H9 (cell line): ENCODE measurements at regions not wholly inside any gene's neighbourhood (a gene's known extent, or its start where the extent isn't known, plus 50 kb on each side); places are given as distances from the start of the nearest gene placed in this dataset.

Experiments used
- DNase-seq: peaks from one replicate; pipeline ENCODE4 v3.0.0-alpha.2; 2017
- H2AFZ ChIP-seq: one replicate; pipeline ENCODE4 v1.6.1; 2013; ENCODE audit warnings: mild to moderate bottlenecking, low read length, control low read depth, moderate library complexity
- H2AK5ac ChIP-seq: 2 replicates; pipeline ENCODE4 v1.6.1; 2013; ENCODE audit warnings: low read length, control low read depth, mixed read lengths; ENCODE audit not compliant: insufficient read length
- H2BK120ac ChIP-seq: one replicate; pipeline ENCODE4 v1.6.1; 2013; ENCODE audit warnings: low read depth, mild to moderate bottlenecking, low read length, control low read depth, inconsistent platforms; ENCODE audit not compliant: poor library complexity, severe bottlenecking
- H2BK12ac ChIP-seq: 2 replicates; pipeline ENCODE4 v1.6.1; 2013; ENCODE audit warnings: low read length, control low read depth, mixed read lengths, low read depth; ENCODE audit not compliant: insufficient read length
- H2BK15ac ChIP-seq: 2 replicates; pipeline ENCODE4 v1.6.1; 2013; ENCODE audit warnings: low read depth, low read length, control low read depth
- H2BK20ac ChIP-seq: one replicate; pipeline ENCODE4 v1.6.1; 2013; ENCODE audit warnings: low read depth, mild to moderate bottlenecking, low read length, control low read depth, inconsistent platforms; ENCODE audit not compliant: poor library complexity, severe bottlenecking
- H2BK5ac ChIP-seq: 2 replicates; pipeline ENCODE4 v1.6.1; 2013; ENCODE audit warnings: low read length, control low read depth, mixed read lengths; ENCODE audit not compliant: insufficient read length
- H3K14ac ChIP-seq: 2 replicates; pipeline ENCODE4 v1.6.1; 2013; ENCODE audit warnings: low read length, control low read depth; ENCODE audit not compliant: insufficient read depth
- H3K18ac ChIP-seq: 2 replicates; pipeline ENCODE4 v1.6.1; 2013; ENCODE audit warnings: low read depth, mild to moderate bottlenecking, mixed read lengths, low read length, control low read depth; ENCODE audit not compliant: insufficient read length
- H3K23ac ChIP-seq: 2 replicates; pipeline ENCODE4 v1.6.1; 2013; ENCODE audit warnings: low read length, control low read depth, mixed read lengths, low read depth; ENCODE audit not compliant: insufficient read length
- H3K23me2 ChIP-seq: 2 replicates; pipeline ENCODE4 v1.6.1; 2013; ENCODE audit warnings: low read depth, mild to moderate bottlenecking, mixed read lengths, low read length, control low read depth; ENCODE audit not compliant: insufficient read length, poor library complexity, severe bottlenecking
- H3K27ac ChIP-seq: 2 replicates; pipeline ENCODE4 v1.5.1; 2013; ENCODE audit warnings: low read length, control low read depth, mixed read lengths, low read depth; ENCODE audit not compliant: insufficient read length
- H3K27me3 ChIP-seq: 2 replicates; pipeline ENCODE4 v1.6.1; 2013; ENCODE audit warnings: low read length, control low read depth, inconsistent platforms; ENCODE audit not compliant: insufficient read depth
- H3K4ac ChIP-seq: 2 replicates; pipeline ENCODE4 v1.6.1; 2013; ENCODE audit warnings: low read depth, mild to moderate bottlenecking, control low read depth, inconsistent platforms, low read length, moderate library complexity
- H3K4me1 ChIP-seq: 2 replicates; pipeline ENCODE4 v1.6.1; 2013; ENCODE audit warnings: low read length, control low read depth, inconsistent platforms; ENCODE audit not compliant: insufficient read depth
- H3K4me2 ChIP-seq: 2 replicates; pipeline ENCODE4 v1.6.1; 2013; ENCODE audit warnings: low read length, control low read depth, mixed read lengths; ENCODE audit not compliant: insufficient read length, insufficient read depth
- H3K56ac ChIP-seq: 2 replicates; pipeline ENCODE4 v1.6.1; 2013; ENCODE audit warnings: low read depth, mild to moderate bottlenecking, mixed read lengths, low read length, control low read depth; ENCODE audit not compliant: insufficient read length
- H3K79me1 ChIP-seq: 2 replicates; pipeline ENCODE4 v1.6.1; 2013; ENCODE audit warnings: low read depth, mild to moderate bottlenecking, moderate library complexity, low read length, control low read depth, inconsistent platforms; ENCODE audit not compliant: insufficient read depth, poor library complexity, severe bottlenecking
- H3K79me2 ChIP-seq: 2 replicates; pipeline ENCODE4 v1.6.1; 2013; ENCODE audit warnings: low read length, control low read depth, inconsistent platforms; ENCODE audit not compliant: insufficient read depth
- H3K9ac ChIP-seq: 2 replicates; pipeline ENCODE4 v1.6.1; 2013; ENCODE audit warnings: low read length, control low read depth, mixed read lengths; ENCODE audit not compliant: insufficient read length; ENCODE audit errors: extremely low read depth
- H3K9me3 ChIP-seq: one replicate; pipeline ENCODE4 v1.6.1; 2013; ENCODE audit warnings: low read depth, low read length, inconsistent platforms; ENCODE audit not compliant: control insufficient read depth
- H3T11ph ChIP-seq: one replicate; pipeline ENCODE4 v1.6.1; 2013; ENCODE audit warnings: mild to moderate bottlenecking, low read length, control low read depth, inconsistent platforms
- H4K20me1 ChIP-seq: one replicate; pipeline ENCODE4 v1.6.1; 2013; ENCODE audit not compliant: control insufficient read depth, insufficient read length, insufficient read depth
- H4K5ac ChIP-seq: 2 replicates; pipeline ENCODE4 v1.6.1; 2013; ENCODE audit warnings: low read depth, mild to moderate bottlenecking, mixed read lengths, low read length, control low read depth; ENCODE audit not compliant: insufficient read length
- H4K8ac ChIP-seq: replicated peaks from 2 replicates; pipeline ENCODE4 v1.6.1; 2013; ENCODE audit warnings: low read length, control low read depth, mixed read lengths, low read depth; ENCODE audit not compliant: insufficient read length
- H4K91ac ChIP-seq: 2 replicates; pipeline ENCODE4 v1.6.1; 2013; ENCODE audit warnings: low read depth, mild to moderate bottlenecking, moderate library complexity, mixed read lengths, low read length, control low read depth; ENCODE audit not compliant: insufficient read length
- H3K27ac Mint-ChIP-seq, 3 experiments: 2 replicates in 2 of 3; 3 replicates in 1 of 3; pipeline ENCODE4 v1.8.0; 2020 to 2021; ENCODE audit warnings: mixed read lengths in 3 of 3, mild to moderate bottlenecking in 1 of 3, moderate library complexity in 1 of 3
- H3K27me3 Mint-ChIP-seq: 2 replicates; pipeline ENCODE4 v1.8.0; 2021; ENCODE audit warnings: low read depth, mild to moderate bottlenecking, moderate library complexity, mixed read lengths
- H3K36me3 Mint-ChIP-seq, 3 experiments: 2 replicates in 2 of 3; 3 replicates in 1 of 3; pipeline ENCODE4 v1.8.0; 2020 to 2021; ENCODE audit warnings: low read depth in 3 of 3, mixed read lengths in 3 of 3; ENCODE audit not compliant: insufficient read depth in 1 of 3
- H3K4me1 Mint-ChIP-seq, 2 experiments: 2 replicates each; pipeline ENCODE4 v1.8.0; 2020; ENCODE audit warnings: mixed read lengths in 2 of 2
- H3K4me3 Mint-ChIP-seq, 2 experiments: 2 replicates in 1 of 2; 3 replicates in 1 of 2; pipeline ENCODE4 v1.8.0; 2020 to 2021; ENCODE audit warnings: mild to moderate bottlenecking in 2 of 2, mixed read lengths in 2 of 2, moderate library complexity in 1 of 2
- H3K9me3 Mint-ChIP-seq, 2 experiments: 2 replicates in 1 of 2; 3 replicates in 1 of 2; pipeline ENCODE4 v1.8.0; 2020; ENCODE audit warnings: mild to moderate bottlenecking in 2 of 2, mixed read lengths in 2 of 2, moderate library complexity in 1 of 2
- CTCF ChIP-seq: fragments of 200-600 bp; sonication (generic); conservative IDR thresholded peaks from 3 replicates; pipeline ENCODE4 v1.8.0; 2021; ENCODE audit warnings: antibody characterized with exemption, mild to moderate bottlenecking

GRCh38 chr18:1530650-1531049 lies 626.0 kb downstream of the ADCYAP1 start:
- Histone ChIP-seq H4K8ac (no peak overlapping the region), H3K4me2 (no peak overlapping the region), H3K4me1 (no peaks in the 10 kb centered on the region), H2AFZ (no peak overlapping the region), H2AK5ac (no peak overlapping the region), H2BK120ac (no peak overlapping the region), H3K14ac (no peak overlapping the region), H2BK20ac (no peak overlapping the region), H2BK12ac (no peak overlapping the region), H3K23ac (no peak overlapping the region), H3K27me3 (no peaks in the 10 kb centered on the region), H3K56ac (no peak overlapping the region), H3K27ac (no peak overlapping the region), H3K9me3 (no peaks in the 10 kb centered on the region), H3T11ph (no peak overlapping the region), H4K20me1 (no peaks in the 10 kb centered on the region), H3K18ac (no peak overlapping the region), H4K91ac (no peak overlapping the region), H3K79me2 (no peaks in the 10 kb centered on the region), H3K23me2 (no peaks in the 10 kb centered on the region), H3K4ac (no peak overlapping the region), H2BK15ac (no peak overlapping the region), H2BK5ac (no peak overlapping the region), H3K79me1 (no peaks in the 10 kb centered on the region), H4K5ac (no peak overlapping the region), H3K9ac (no peak overlapping the region)
- peaks cover 0 to 4% of the 10 kb centered on the region in 2 experiments; a peak in 1 of 5 replicates for H3K9me3 Mint-ChIP-seq
- no peaks in the 10 kb centered on the region for H3K36me3 Mint-ChIP-seq
- no peak overlapping the region for H3K4me3 Mint-ChIP-seq
- no peak for DNase-seq
- H3K27me3 Mint-ChIP-seq = peaks cover 2% of the 10 kb centered on the region; the same call in 1 of the 2 replicates
- no peak overlapping the region for H3K27ac Mint-ChIP-seq
- TF ChIP-seq CTCF = no peak
- peaks cover 0 to 3% of the 10 kb centered on the region in 2 experiments; a peak in 2 of 4 replicates for H3K4me1 Mint-ChIP-seq
